VCaP (cell line): ENCODE measurements at regions not wholly inside any gene's neighbourhood (a gene's known extent, or its start where the extent isn't known, plus 50 kb on each side); places are given as distances from the start of the nearest gene placed in this dataset.

ENCODE experiments used
- H3K27ac ChIP-seq: fragments of 450-650 bp; 2 replicates; pipeline ENCODE4 v1.5.1; 2017
- TF ChIP-seq, protein P1 (sequence below): fragments of 450-650 bp; conservative IDR thresholded peaks from 2 replicates; pipeline ENCODE4 v1.5.1; 2017; ENCODE audit warnings: mild to moderate bottlenecking, moderate library complexity

GRCh38 chr2:181317511-181317910 lies 139.7 kb upstream of the ITGA4 start:
- no peak overlapping the region for H3K27ac ChIP-seq
- TF ChIP-seq, protein P1, sequence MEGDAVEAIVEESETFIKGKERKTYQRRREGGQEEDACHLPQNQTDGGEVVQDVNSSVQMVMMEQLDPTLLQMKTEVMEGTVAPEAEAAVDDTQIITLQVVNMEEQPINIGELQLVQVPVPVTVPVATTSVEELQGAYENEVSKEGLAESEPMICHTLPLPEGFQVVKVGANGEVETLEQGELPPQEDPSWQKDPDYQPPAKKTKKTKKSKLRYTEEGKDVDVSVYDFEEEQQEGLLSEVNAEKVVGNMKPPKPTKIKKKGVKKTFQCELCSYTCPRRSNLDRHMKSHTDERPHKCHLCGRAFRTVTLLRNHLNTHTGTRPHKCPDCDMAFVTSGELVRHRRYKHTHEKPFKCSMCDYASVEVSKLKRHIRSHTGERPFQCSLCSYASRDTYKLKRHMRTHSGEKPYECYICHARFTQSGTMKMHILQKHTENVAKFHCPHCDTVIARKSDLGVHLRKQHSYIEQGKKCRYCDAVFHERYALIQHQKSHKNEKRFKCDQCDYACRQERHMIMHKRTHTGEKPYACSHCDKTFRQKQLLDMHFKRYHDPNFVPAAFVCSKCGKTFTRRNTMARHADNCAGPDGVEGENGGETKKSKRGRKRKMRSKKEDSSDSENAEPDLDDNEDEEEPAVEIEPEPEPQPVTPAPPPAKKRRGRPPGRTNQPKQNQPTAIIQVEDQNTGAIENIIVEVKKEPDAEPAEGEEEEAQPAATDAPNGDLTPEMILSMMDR = no peak

DNA sequence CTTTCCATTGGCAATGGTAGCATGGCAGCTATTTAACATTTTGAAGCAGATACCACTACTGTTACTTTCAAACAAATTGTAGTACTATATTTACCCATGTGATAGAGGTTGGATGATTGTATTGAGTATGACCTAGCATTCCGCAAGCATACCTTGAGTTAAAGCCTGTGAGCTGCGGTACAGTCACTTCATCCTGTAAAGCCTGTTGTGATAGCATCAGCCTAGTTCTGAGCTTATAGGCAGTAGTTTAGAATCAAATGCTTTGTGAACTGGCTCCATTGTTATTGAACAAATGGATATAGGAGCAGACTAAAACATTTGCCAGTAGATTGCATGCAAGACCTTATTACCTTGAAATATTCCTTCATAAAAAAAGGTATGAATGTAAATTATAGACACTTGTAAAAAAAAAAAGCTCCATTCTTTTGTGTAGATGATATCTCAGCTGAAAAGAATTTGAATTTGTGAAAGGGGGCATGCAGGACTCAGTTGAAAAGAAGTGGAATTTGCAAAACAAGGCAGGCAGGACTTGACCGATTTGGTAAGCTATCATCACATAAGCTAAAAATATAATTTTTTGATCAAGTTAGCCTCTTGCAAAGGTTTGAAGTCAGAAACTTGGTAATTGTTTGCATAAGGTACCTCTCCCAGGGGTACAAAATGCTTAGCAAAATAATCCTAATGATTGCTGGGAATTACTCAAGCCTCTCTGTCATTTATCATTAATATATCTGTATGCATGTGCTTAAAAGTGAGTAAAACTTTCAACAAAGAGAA lies 138.5 kb upstream of the ITGA4 start:
- TF ChIP-seq, protein P1 = no peak
- no peak overlapping the region for H3K27ac ChIP-seq

DNA sequence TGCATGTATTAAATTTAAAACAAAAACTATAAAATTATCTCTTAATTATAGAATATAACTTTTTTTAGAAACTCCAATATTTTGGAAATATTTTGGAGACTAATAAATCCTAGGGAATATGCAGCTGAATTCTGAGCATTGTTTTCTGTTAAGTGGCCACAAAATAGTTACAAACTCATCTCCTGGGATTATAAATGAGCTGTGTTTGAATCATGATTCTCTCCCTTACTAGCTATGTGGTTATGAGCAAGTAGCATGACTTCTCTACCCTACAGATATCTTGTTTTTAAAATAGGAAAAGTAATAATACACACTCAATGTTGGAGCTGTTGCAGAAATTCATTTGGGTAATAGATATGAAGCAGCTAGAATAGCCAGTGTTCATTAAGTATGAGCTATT lies 137.9 kb upstream of the ITGA4 start:
- TF ChIP-seq, protein P1 = no peak
- H3K27ac ChIP-seq = no peak overlapping the region

GRCh38 chr2:181320638-181321037 lies 136.5 kb upstream of the ITGA4 start:
- TF ChIP-seq, protein P1 = no peak
- no peak overlapping the region for H3K27ac ChIP-seq

DNA sequence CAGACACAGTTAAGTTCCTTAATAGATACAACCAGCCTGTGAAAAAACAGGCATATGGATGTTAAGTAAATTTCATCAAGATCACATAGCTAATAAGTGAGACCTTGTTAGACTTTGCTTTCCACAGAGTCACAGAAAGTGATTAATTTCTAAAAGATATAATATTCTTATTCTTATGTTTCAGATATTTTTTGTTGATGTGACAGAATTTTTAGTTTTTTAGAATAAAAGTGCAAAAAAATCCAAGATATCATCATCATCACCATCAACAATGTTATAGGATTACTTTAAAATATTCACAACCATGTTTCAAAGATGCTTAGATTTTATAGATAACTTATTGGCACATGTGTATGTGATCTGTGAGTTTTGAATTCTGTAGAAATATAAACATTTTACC lies 132.3 kb upstream of the ITGA4 start:
- TF ChIP-seq, protein P1 = no peak
- no peak overlapping the region for H3K27ac ChIP-seq

DNA sequence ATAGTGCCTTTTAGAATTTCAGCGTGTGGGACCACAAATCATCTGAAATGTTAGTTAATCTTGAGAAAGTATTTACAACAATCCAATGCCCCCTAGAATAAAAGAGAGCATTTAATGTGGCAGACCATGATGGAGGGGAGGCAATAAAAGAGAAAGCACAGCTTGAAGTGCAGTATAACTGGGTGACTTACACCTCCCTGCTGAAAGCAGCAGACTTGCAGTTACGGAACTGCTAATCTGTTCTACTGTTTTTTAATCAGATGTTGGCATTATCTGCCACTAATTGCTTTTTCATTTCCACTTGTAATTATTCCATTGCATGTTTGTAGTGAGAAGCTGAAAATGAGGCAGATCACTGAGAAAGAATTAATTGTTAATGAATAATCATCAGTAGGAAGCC lies 130.5 kb upstream of the ITGA4 start:
- no peak overlapping the region for H3K27ac ChIP-seq
- TF ChIP-seq, protein P1 = no peak

- no peak overlapping the region for H3K27ac ChIP-seq
- TF ChIP-seq, protein P1 = no peak
Measured at GRCh38 chr2:181330286-181330685, 126.9 kb upstream of the ITGA4 start.
